ENCODE measurements at regions not wholly inside any gene's neighbourhood (a gene's known extent, or its start where the extent isn't known, plus 50 kb on each side); places are given as distances from the start of the nearest gene placed in this dataset.
A peak's percentile ranks its signal among the peaks of the same experiment; 100 is the strongest.

- in situ Hi-C loops (cut with HindIII; ENCODE audit: low sequenced_read_pairs): no loop called here
- DNase-seq (ENCODE audit: low read depth, low spot score): peak; percentile 11
- TF ChIP-seq CTCF (IDR thresholded peaks at IDR 0.05; ENCODE audit: low read depth, low read length): peak; percentile 23
- no peak overlapping the region for H3K4me3 ChIP-seq (ENCODE audit: low read depth, low read length)
Measured at GRCh38 chr3:162799910-162800309, 1303.3 kb downstream of the OTOL1 start.

- TF ChIP-seq CTCF (IDR thresholded peaks at IDR 0.05; ENCODE audit: low read depth, low read length): no peak
- in situ Hi-C loops (cut with HindIII; ENCODE audit: low sequenced_read_pairs): no loop called here
- H3K4me3 ChIP-seq (ENCODE audit: low read depth, low read length): no peak overlapping the region
- no peak for DNase-seq (ENCODE audit: low read depth, low spot score)
Measured at GRCh38 chr3:162802228-162802965, 1305.8 kb downstream of the OTOL1 start.

- in situ Hi-C loops (cut with HindIII; ENCODE audit: low sequenced_read_pairs): no loop called here
- H3K4me3 ChIP-seq (ENCODE audit: low read depth, low read length): no peak overlapping the region
- DNase-seq (ENCODE audit: low read depth, low spot score): no peak
- TF ChIP-seq CTCF (IDR thresholded peaks at IDR 0.05; ENCODE audit: low read depth, low read length): no peak
Measured at GRCh38 chr3:162810776-162811175, 1314.2 kb downstream of the OTOL1 start.

- no peak for TF ChIP-seq CTCF (IDR thresholded peaks at IDR 0.05; ENCODE audit: low read depth, low read length)
Measured at GRCh38 chr3:162842549-162843216, 1346.1 kb downstream of the OTOL1 start.

GRCh38 chr3:162845918-162846317 lies 1349.3 kb downstream of the OTOL1 start:
- in situ Hi-C loops (cut with HindIII; ENCODE audit: low sequenced_read_pairs): no loop called here
- no peak for DNase-seq (ENCODE audit: low read depth, low spot score)
- no peak overlapping the region for H3K4me3 ChIP-seq (ENCODE audit: low read depth, low read length)
- TF ChIP-seq CTCF (IDR thresholded peaks at IDR 0.05; ENCODE audit: low read depth, low read length): no peak

More at GRCh38 chr3:162842549-162843216, 1346.1 kb downstream of the OTOL1 start:
- in situ Hi-C loops (cut with HindIII; ENCODE audit: low sequenced_read_pairs): no loop called here
- DNase-seq (ENCODE audit: low read depth, low spot score): no peak
- no peak overlapping the region for H3K4me3 ChIP-seq (ENCODE audit: low read depth, low read length)

GRCh38 chr3:162847511-162847910 lies 1350.9 kb downstream of the OTOL1 start:
- no peak for TF ChIP-seq CTCF (IDR thresholded peaks at IDR 0.05; ENCODE audit: low read depth, low read length)
- no peak overlapping the region for H3K4me3 ChIP-seq (ENCODE audit: low read depth, low read length)
- DNase-seq (ENCODE audit: low read depth, low spot score): no peak
- in situ Hi-C loops (cut with HindIII; ENCODE audit: low sequenced_read_pairs): no loop called here

All from astrocyte of the spinal cord (primary cell).